ENCODE measurements at regions not wholly inside any gene's neighbourhood (a gene's known extent, or its start where the extent isn't known, plus 50 kb on each side); places are given as distances from the start of the nearest gene placed in this dataset.

- no peak for TF ChIP-seq CTCF (IDR thresholded peaks at IDR 0.05; ENCODE audit: insufficient read depth, low read depth, low read length)
- DNase-seq (ENCODE audit: low read depth): no peak
Observed at GRCh38 chr3:177329854-177330253, 132.6 kb upstream of the TBL1XR1 start.

GRCh38 chr3:177330779-177331178, 133.5 kb upstream of the TBL1XR1 start:
- no peak for DNase-seq (ENCODE audit: low read depth)
- no peak for TF ChIP-seq CTCF (IDR thresholded peaks at IDR 0.05; ENCODE audit: insufficient read depth, low read depth, low read length)
- H3K4me3 ChIP-seq (ENCODE audit: low read depth, low read length): no peak overlapping the region

More at GRCh38 chr3:177329854-177330253, 132.6 kb upstream of the TBL1XR1 start:
- H3K4me3 ChIP-seq (ENCODE audit: low read depth, low read length): no peak overlapping the region

- H3K4me3 ChIP-seq (ENCODE audit: low read depth, low read length): no peak overlapping the region
- TF ChIP-seq CTCF (IDR thresholded peaks at IDR 0.05; ENCODE audit: insufficient read depth, low read depth, low read length): no peak
- DNase-seq (ENCODE audit: low read depth): no peak
Observed at GRCh38 chr3:177331203-177331835, 134.0 kb upstream of the TBL1XR1 start.

DNA sequence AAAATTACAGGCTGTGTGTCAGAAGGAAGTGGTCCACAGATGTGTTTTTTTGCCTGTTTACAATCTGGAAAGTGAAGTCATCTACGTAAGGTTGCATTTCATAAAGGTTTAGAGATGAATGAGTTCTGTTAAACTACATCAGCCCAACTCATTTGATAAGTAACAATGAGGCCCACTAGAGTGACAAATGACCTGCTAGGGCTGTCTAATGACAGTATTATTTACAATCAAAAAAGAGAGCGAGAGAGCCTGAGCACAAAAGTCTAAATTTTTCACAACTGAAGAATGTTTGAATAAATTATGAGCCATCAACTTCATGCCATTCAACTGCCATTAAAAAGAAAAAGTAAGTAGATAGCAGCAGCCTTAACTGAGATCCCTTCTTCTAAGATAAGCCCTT, 135.7 kb upstream of the TBL1XR1 start:
- no peak for DNase-seq (ENCODE audit: low read depth)
- no peak for TF ChIP-seq CTCF (IDR thresholded peaks at IDR 0.05; ENCODE audit: insufficient read depth, low read depth, low read length)
- H3K4me3 ChIP-seq (ENCODE audit: low read depth, low read length): no peak overlapping the region

- peak; percentile 61 for DNase-seq (ENCODE audit: low read depth)
- TF ChIP-seq CTCF (IDR thresholded peaks at IDR 0.05; ENCODE audit: insufficient read depth, low read depth, low read length): no peak
Observed at GRCh38 chr3:177333533-177334520, 136.5 kb upstream of the TBL1XR1 start.

GRCh38 chr3:177334803-177335202, 137.5 kb upstream of the TBL1XR1 start:
- H3K4me3 ChIP-seq (ENCODE audit: low read depth, low read length): no peak overlapping the region
- DNase-seq (ENCODE audit: low read depth): no peak
- TF ChIP-seq CTCF (IDR thresholded peaks at IDR 0.05; ENCODE audit: insufficient read depth, low read depth, low read length): no peak

More at GRCh38 chr3:177333533-177334520, 136.5 kb upstream of the TBL1XR1 start:
- no peak overlapping the region for H3K4me3 ChIP-seq (ENCODE audit: low read depth, low read length)
